ELR (cell line): ENCODE measurements at regions not wholly inside any gene's neighbourhood (a gene's known extent, or its start where the extent isn't known, plus 50 kb on each side); places are given as distances from the start of the nearest gene placed in this dataset.

Experiments
- DNase-seq: peaks from one replicate; pipeline ENCODE4 v3.0.0-alpha.2; 2015; ENCODE audit warnings: low read depth

- DNase-seq: no peak
Observed at GRCh38 chr4:94152466-94152865, 55.2 kb upstream of the SMARCAD1 start.

GRCh38 chr4:94155404-94155803 is 52.3 kb upstream of the SMARCAD1 start:
- peak; percentile 1 for DNase-seq

GRCh38 chr4:94156826-94157225 is 50.8 kb upstream of the SMARCAD1 start:
- DNase-seq: no peak
